ENCODE measurements at regions not wholly inside any gene's neighbourhood (a gene's known extent, or its start where the extent isn't known, plus 50 kb on each side); places are given as distances from the start of the nearest gene placed in this dataset.

DNA sequence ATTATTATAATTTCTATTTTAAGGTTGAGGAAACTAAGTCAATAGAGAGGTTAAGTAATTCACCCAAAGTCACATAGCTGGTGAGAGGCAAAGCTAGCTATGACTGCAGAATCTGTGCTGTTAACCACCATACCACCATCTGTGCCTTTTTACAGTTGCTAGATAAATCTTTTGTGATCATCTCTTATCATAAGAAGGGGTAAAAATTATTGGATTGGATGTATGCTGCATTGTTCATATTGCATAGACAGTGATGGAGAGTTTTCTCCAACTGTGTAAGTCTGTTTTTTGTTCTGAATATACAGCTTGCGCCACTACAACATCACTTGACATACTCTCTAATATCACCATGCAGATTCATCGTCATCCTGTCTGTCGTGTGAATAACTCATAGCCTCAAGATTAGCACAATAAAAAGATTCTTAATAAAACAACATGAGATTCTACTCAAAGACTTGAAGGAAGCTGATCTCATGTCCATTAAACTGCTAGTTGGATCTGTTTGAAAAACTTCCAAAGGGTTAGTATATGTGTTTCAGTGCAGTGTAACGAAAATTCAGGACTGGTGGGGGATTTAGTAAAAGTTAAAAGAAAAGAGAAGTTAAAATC lies 495.9 kb downstream of the SPRY1 start:
- TF ChIP-seq, protein P1, sequence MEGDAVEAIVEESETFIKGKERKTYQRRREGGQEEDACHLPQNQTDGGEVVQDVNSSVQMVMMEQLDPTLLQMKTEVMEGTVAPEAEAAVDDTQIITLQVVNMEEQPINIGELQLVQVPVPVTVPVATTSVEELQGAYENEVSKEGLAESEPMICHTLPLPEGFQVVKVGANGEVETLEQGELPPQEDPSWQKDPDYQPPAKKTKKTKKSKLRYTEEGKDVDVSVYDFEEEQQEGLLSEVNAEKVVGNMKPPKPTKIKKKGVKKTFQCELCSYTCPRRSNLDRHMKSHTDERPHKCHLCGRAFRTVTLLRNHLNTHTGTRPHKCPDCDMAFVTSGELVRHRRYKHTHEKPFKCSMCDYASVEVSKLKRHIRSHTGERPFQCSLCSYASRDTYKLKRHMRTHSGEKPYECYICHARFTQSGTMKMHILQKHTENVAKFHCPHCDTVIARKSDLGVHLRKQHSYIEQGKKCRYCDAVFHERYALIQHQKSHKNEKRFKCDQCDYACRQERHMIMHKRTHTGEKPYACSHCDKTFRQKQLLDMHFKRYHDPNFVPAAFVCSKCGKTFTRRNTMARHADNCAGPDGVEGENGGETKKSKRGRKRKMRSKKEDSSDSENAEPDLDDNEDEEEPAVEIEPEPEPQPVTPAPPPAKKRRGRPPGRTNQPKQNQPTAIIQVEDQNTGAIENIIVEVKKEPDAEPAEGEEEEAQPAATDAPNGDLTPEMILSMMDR (optimal IDR thresholded peaks at IDR 0.05 in 1 of 3, IDR thresholded peaks at IDR 0.05 in 1 of 3, conservative IDR thresholded peaks at IDR 0.05 in 1 of 3; ENCODE audit: extremely low read depth in 1 of 3, insufficient read depth in 2 of 3, low read length in 3 of 3), result no peak
- no peak for TF ChIP-seq EZH2 (IDR thresholded peaks at IDR 0.05; ENCODE audit: low read length)
